Esophagus muscularis mucosa (tissue), 4 donors: ENCODE measurements at regions not wholly inside any gene's neighbourhood (a gene's known extent, or its start where the extent isn't known, plus 50 kb on each side); places are given as distances from the start of the nearest gene placed in this dataset.
"Not testable (repeated sequence)": the region's sequence is repeated elsewhere in the genome, so short reads cannot be mapped to it uniquely, and the experiment has no call there.

Source experiments
- DNase-seq: peaks from one replicate; pipeline ENCODE4 v3.0.0-alpha.2; 2017; ENCODE audit errors: extremely low spot score
- H3K27ac ChIP-seq, 4 donors: fragments of 200-600 bp; sonication (generic); replicated peaks in 1 of 4; 1 replicate in 3 of 4; 2 replicates in 1 of 4; pipeline ENCODE4 v1.5.1; 2016 to 2019; ENCODE audit warnings: mild to moderate bottlenecking in 1 of 4
- H3K27me3 ChIP-seq, 4 donors: fragments of 200-600 bp; sonication (generic); one replicate each; pipeline versions ENCODE4 v1.5.1 to v1.6.0; 2016 to 2019
- H3K36me3 ChIP-seq, 4 donors: fragments of 200-600 bp; sonication (generic); one replicate each; pipeline ENCODE4 v1.5.1; 2016 to 2019
- H3K4me1 ChIP-seq, 4 donors: fragments of 200-600 bp; sonication (generic); one replicate each; pipeline ENCODE4 v1.5.1; 2016 to 2019
- H3K4me3 ChIP-seq, 4 donors: fragments of 200-600 bp; sonication (generic); 1 replicate in 2 of 4; 2 replicates in 2 of 4; pipeline ENCODE4 v1.5.1; 2016 to 2019; ENCODE audit warnings: mild to moderate bottlenecking in 4 of 4, moderate library complexity in 1 of 4
- H3K9me3 ChIP-seq, 4 donors: fragments of 200-600 bp; sonication (generic); 1 replicate in 3 of 4; 2 replicates in 1 of 4; pipeline ENCODE4 v1.5.1; 2016 to 2019
- EP300 ChIP-seq: sonication (generic); formaldehyde crosslinking; IDR thresholded peaks from one replicate; pipeline ENCODE4 v1.6.1; 2017; ENCODE audit warnings: antibody characterized with exemption
- POLR2A ChIP-seq: fragments of 450-650 bp; IDR thresholded peaks from one replicate; pipeline ENCODE4 v1.6.1; 2017; ENCODE audit warnings: antibody characterized with exemption, moderate library complexity, mild to moderate bottlenecking, low read depth
- POLR2AphosphoS5 ChIP-seq, 2 donors: sonication (generic); formaldehyde crosslinking; IDR thresholded peaks; one replicate each; pipeline ENCODE4 v1.6.1; 2017; ENCODE audit warnings: antibody characterized with exemption in 2 of 2
- WGBS: methylation state at CpG from one replicate; pipeline ENCODE4 v1.1.5; 2018; 5-methylcytosine and 5-hydroxymethylcytosine counted together
- intact Hi-C: fragments of 100-400 bp; cut with DNase I; formaldehyde crosslinking; loops from one replicate; pipeline ENCODE4 v1.15.1; 2023
- TF ChIP-seq, protein P1 (sequence below), 3 experiments: fragments of 200-600 bp in 2 of 3; fragments of 450-650 bp in 1 of 3; sonication (generic) in 2 of 3; IDR thresholded peaks; one replicate each; pipeline ENCODE4 v1.5.1; 2017 to 2019; ENCODE audit warnings: antibody characterized with exemption in 3 of 3, mild to moderate bottlenecking in 2 of 3, moderate library complexity in 1 of 3

- intact Hi-C loops = no loop called here
- DNase-seq = no peak
Observed at GRCh38 chr2:193373120-193373519, 1178.4 kb upstream of the TMEFF2 start.

GRCh38 chr2:193371200-193371599 is 1176.5 kb upstream of the TMEFF2 start:
- intact Hi-C loops = no loop called here
- Histone ChIP-seq H3K27me3 (no peaks in the 10 kb centered on the region), H3K27ac (no peak overlapping the region), H3K4me1 (no peaks in the 10 kb centered on the region), H3K36me3 (no peaks in the 10 kb centered on the region), H3K9me3 (no peaks in the 10 kb centered on the region), H3K4me3 (no peak overlapping the region)
- no peak for TF ChIP-seq POLR2A
- TF ChIP-seq POLR2AphosphoS5 (IDR thresholded peaks at IDR 0.05) = no peak
- TF ChIP-seq EP300 = no peak
- TF ChIP-seq, protein P1, sequence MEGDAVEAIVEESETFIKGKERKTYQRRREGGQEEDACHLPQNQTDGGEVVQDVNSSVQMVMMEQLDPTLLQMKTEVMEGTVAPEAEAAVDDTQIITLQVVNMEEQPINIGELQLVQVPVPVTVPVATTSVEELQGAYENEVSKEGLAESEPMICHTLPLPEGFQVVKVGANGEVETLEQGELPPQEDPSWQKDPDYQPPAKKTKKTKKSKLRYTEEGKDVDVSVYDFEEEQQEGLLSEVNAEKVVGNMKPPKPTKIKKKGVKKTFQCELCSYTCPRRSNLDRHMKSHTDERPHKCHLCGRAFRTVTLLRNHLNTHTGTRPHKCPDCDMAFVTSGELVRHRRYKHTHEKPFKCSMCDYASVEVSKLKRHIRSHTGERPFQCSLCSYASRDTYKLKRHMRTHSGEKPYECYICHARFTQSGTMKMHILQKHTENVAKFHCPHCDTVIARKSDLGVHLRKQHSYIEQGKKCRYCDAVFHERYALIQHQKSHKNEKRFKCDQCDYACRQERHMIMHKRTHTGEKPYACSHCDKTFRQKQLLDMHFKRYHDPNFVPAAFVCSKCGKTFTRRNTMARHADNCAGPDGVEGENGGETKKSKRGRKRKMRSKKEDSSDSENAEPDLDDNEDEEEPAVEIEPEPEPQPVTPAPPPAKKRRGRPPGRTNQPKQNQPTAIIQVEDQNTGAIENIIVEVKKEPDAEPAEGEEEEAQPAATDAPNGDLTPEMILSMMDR (IDR thresholded peaks at IDR 0.05) = no peak
- WGBS = 58% methylated on average over 7 of the region's 7 CpGs
- DNase-seq = no peak

More at GRCh38 chr2:193373120-193373519, 1178.4 kb upstream of the TMEFF2 start:
- no peak for TF ChIP-seq EP300
- TF ChIP-seq POLR2A = no peak
- TF ChIP-seq, protein P1 (IDR thresholded peaks at IDR 0.05) = no peak
- no peak for TF ChIP-seq POLR2AphosphoS5 (IDR thresholded peaks at IDR 0.05)
- Histone ChIP-seq H3K4me1 (no peaks in the 10 kb centered on the region), H3K27me3 (no peaks in the 10 kb centered on the region), H3K36me3 (no peaks in the 10 kb centered on the region), H3K9me3 (no peaks in the 10 kb centered on the region), H3K27ac (no peak overlapping the region), H3K4me3 (no peak overlapping the region)
- 54% methylated on average over 3 of the region's 3 CpGs for WGBS

DNA sequence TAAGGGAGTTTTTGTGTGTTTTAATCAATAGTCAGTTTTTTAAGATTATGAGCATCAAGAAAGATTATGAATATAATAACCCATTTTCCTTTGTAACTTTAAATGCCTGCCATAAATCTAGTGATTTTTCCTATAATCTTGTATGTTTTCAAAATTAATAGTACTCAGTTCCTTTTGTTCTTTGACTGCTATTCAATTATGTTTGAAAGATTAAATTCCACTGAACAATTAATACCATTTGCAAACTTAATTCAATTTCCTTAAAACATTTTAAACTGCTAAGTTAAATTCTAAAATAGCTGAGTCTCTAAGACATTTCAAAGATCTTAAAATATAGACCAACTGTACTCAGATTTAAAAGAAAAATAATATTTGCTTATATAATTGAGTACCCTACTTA is 1173.9 kb upstream of the TMEFF2 start:
- Histone ChIP-seq H3K4me1 (no peaks in the 10 kb centered on the region), H3K4me3 (no peak overlapping the region), H3K9me3 (no peaks in the 10 kb centered on the region), H3K27me3 (no peaks in the 10 kb centered on the region), H3K27ac (no peak overlapping the region), H3K36me3 (no peaks in the 10 kb centered on the region)
- intact Hi-C loops = no loop called here
- TF ChIP-seq EP300 (no peak), POLR2AphosphoS5 (IDR thresholded peaks at IDR 0.05) (no peak), POLR2A (no peak)
- TF ChIP-seq, protein P1 (IDR thresholded peaks at IDR 0.05) = no peak
- no peak for DNase-seq

- no peak for DNase-seq
- no peak for TF ChIP-seq EP300
- no peak for TF ChIP-seq POLR2AphosphoS5 (IDR thresholded peaks at IDR 0.05)
- TF ChIP-seq, protein P1 (IDR thresholded peaks at IDR 0.05) = no peak
- TF ChIP-seq POLR2A = no peak
- Histone ChIP-seq H3K27me3 (no peaks in the 10 kb centered on the region), H3K4me1 (no peaks in the 10 kb centered on the region), H3K4me3 (no peak overlapping the region), H3K27ac (no peak overlapping the region), H3K36me3 (no peaks in the 10 kb centered on the region), H3K9me3 (no peaks in the 10 kb centered on the region)
- 100% methylated on average over 4 of the region's 4 CpGs for WGBS
- intact Hi-C loops = no loop called here
Observed at GRCh38 chr2:193357508-193357907, 1162.8 kb upstream of the TMEFF2 start.

DNA sequence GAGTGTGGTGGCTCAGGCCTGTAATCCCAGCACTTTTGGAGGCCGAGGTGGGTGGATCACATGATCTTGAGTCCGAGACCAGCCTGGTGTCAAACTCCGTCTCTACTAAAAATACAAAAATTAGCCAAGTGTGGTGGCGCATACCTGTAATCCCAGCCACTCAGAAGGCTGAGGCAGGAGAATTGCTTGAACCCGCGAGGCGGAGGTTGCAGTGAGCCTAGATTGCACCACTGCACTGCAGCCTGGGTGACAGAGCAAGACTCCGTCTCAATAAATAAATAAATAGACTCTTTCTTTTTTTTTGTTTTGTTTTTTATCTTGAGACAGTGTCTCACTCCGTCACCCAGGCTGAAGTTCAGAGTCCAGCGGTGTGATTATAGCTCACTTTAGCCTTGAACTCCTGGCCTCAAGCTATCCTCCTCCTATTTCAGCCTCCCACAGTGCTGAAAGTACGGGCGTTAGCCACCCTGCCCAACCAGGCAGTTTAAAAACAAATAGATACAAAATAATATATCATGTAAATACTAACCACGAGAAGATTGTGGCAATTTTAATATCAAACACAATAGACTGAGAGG is 1158.0 kb upstream of the TMEFF2 start:
- H3K4me3 ChIP-seq = not testable (repeated sequence)

More for the DNA sequence above, 1158.0 kb upstream of the TMEFF2 start:
- intact Hi-C loops, H3K27ac ChIP-seq, DNase-seq, H3K36me3 ChIP-seq, H3K27me3 ChIP-seq, H3K4me1 ChIP-seq, H3K9me3 ChIP-seq: not testable (repeated sequence)
- WGBS = 90% methylated on average over 13 of the region's 13 CpGs
